Gastrocnemius medialis (tissue), 4 donors: ENCODE measurements at regions not wholly inside any gene's neighbourhood (a gene's known extent, or its start where the extent isn't known, plus 50 kb on each side); places are given as distances from the start of the nearest gene placed in this dataset.

Experiments used
- POLR2A ChIP-seq, 2 donors: fragments of 450-650 bp; IDR thresholded peaks; one replicate each; pipeline ENCODE4 v1.6.1; 2017; ENCODE audit warnings: antibody characterized with exemption in 2 of 2, mild to moderate bottlenecking in 2 of 2, moderate library complexity in 2 of 2
- TF ChIP-seq, protein P1 (sequence below), 5 experiments: fragments of 450-650 bp in 3 of 5; fragments of 200-600 bp in 2 of 5; sonication (generic) in 2 of 5; IDR thresholded peaks in 4 of 5; conservative IDR thresholded peaks in 1 of 5; 1 replicate in 4 of 5; 2 replicates in 1 of 5; pipeline ENCODE4 v1.5.1; 2016 to 2019; ENCODE audit warnings: antibody characterized with exemption in 5 of 5, mild to moderate bottlenecking in 3 of 5, moderate library complexity in 3 of 5

DNA sequence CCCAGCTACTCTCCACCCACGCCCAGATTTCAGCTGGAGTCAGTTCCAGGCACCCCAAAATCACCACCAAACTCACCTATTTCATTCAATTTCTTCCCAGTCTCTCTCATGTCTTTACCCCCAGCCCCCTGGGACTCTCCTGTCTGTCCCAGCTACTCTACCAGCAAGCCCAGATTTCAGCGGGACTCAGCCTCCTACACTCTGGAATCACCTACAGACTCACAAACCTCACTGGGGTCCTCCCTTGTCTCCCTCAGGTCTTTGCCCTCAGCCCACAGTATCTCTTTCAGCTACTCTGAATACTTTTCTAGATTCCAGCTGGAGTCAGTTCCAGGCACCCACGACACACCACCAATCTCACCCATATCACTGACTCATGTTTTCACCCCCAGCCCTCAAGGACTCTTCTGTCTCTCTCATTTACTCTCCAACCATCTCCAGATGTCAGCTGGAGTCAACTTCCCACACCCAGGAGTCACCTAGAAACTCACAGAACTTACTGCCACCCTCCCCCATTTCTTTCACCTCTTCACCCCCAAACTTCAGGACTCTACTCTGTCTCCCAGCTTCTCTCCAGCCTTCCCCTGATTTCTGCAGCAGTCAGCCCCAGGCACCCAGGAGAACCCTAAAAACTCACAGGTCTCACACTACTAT lies 1529.3 kb upstream of the TPTE start:
- TF ChIP-seq, protein P1, sequence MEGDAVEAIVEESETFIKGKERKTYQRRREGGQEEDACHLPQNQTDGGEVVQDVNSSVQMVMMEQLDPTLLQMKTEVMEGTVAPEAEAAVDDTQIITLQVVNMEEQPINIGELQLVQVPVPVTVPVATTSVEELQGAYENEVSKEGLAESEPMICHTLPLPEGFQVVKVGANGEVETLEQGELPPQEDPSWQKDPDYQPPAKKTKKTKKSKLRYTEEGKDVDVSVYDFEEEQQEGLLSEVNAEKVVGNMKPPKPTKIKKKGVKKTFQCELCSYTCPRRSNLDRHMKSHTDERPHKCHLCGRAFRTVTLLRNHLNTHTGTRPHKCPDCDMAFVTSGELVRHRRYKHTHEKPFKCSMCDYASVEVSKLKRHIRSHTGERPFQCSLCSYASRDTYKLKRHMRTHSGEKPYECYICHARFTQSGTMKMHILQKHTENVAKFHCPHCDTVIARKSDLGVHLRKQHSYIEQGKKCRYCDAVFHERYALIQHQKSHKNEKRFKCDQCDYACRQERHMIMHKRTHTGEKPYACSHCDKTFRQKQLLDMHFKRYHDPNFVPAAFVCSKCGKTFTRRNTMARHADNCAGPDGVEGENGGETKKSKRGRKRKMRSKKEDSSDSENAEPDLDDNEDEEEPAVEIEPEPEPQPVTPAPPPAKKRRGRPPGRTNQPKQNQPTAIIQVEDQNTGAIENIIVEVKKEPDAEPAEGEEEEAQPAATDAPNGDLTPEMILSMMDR (IDR thresholded peaks at IDR 0.05 in 4 of 5, conservative IDR thresholded peaks at IDR 0.05 in 1 of 5): no peak
- TF ChIP-seq POLR2A (IDR thresholded peaks at IDR 0.05): no peak
